Mesendoderm (in vitro differentiated cells): ENCODE measurements at regions not wholly inside any gene's neighbourhood (a gene's known extent, or its start where the extent isn't known, plus 50 kb on each side); places are given as distances from the start of the nearest gene placed in this dataset.
A peak's percentile ranks its signal among the peaks of the same experiment; 100 is the strongest.

Source experiments
- DNase-seq: peaks from one replicate; pipeline ENCODE4 v3.0.0; 2013
- H2AK5ac ChIP-seq: 2 replicates; pipeline ENCODE4 v1.6.1; 2013; ENCODE audit warnings: low read length, inconsistent platforms
- H2BK120ac ChIP-seq: 2 replicates; pipeline ENCODE4 v1.6.1; 2013; ENCODE audit warnings: low read depth, mild to moderate bottlenecking, low read length, moderate library complexity, mixed read lengths
- H2BK15ac ChIP-seq: replicated peaks from 2 replicates; pipeline ENCODE4 v1.6.1; 2013; ENCODE audit warnings: low read depth, mild to moderate bottlenecking, moderate library complexity
- H2BK5ac ChIP-seq: 2 replicates; pipeline ENCODE4 v1.6.1; 2013; ENCODE audit warnings: low read length, inconsistent platforms
- H3K18ac ChIP-seq: 2 replicates; pipeline ENCODE4 v1.6.1; 2013; ENCODE audit warnings: mild to moderate bottlenecking, low read length, mixed read lengths
- H3K23ac ChIP-seq: one replicate; pipeline ENCODE4 v1.6.1; 2013; ENCODE audit warnings: low read length
- H3K27ac ChIP-seq: 2 replicates; pipeline ENCODE4 v1.5.1; 2013; ENCODE audit warnings: low read depth, mild to moderate bottlenecking, inconsistent platforms, low read length, moderate library complexity
- H3K27me3 ChIP-seq: 2 replicates; pipeline ENCODE4 v1.6.1; 2013; ENCODE audit warnings: low read length, control low read depth, mild to moderate bottlenecking, inconsistent platforms; ENCODE audit not compliant: insufficient read depth, poor library complexity
- H3K36me3 ChIP-seq: 2 replicates; pipeline ENCODE4 v1.6.1; 2013; ENCODE audit warnings: low read length, inconsistent platforms; ENCODE audit not compliant: control insufficient read depth, insufficient read depth
- H3K4ac ChIP-seq: one replicate; pipeline ENCODE4 v1.6.1; 2013; ENCODE audit warnings: low read depth, mild to moderate bottlenecking, low read length, moderate library complexity
- H3K4me1 ChIP-seq: 2 replicates; pipeline ENCODE4 v1.6.1; 2013; ENCODE audit warnings: low read depth, low read length, inconsistent platforms; ENCODE audit not compliant: control insufficient read depth
- H3K4me2 ChIP-seq: 2 replicates; pipeline ENCODE4 v1.6.1; 2013; ENCODE audit warnings: low read length
- H3K4me3 ChIP-seq: 2 replicates; pipeline ENCODE4 v1.5.1; 2013; ENCODE audit warnings: mild to moderate bottlenecking, low read length
- H3K56ac ChIP-seq: one replicate; pipeline ENCODE4 v1.6.1; 2013; ENCODE audit warnings: low read length
- H3K79me1 ChIP-seq: 2 replicates; pipeline ENCODE4 v1.6.1; 2013; ENCODE audit warnings: low read length, inconsistent platforms
- H3K79me2 ChIP-seq: 2 replicates; pipeline ENCODE4 v1.6.1; 2013; ENCODE audit warnings: mild to moderate bottlenecking, low read length; ENCODE audit not compliant: control insufficient read depth, insufficient read depth
- H3K9ac ChIP-seq: 2 replicates; pipeline ENCODE4 v1.6.1; 2013; ENCODE audit warnings: low read length, inconsistent platforms
- H4K5ac ChIP-seq: one replicate; pipeline ENCODE4 v1.6.1; 2013; ENCODE audit warnings: low read length
- H4K8ac ChIP-seq: one replicate; pipeline ENCODE4 v1.6.1; 2013; ENCODE audit warnings: low read depth, mild to moderate bottlenecking, control low read depth, low read length, moderate library complexity
- WGBS: extraction: QIAGEN DNeasy Blood & Tissue Kit; methylation state at CpG from one replicate; pipeline ENCODE4 v1.1.7; 2013; ENCODE audit warnings: low lambda C conversion rate, missing lambda C conversion rate; ENCODE audit not compliant: insufficient coverage; ENCODE audit errors: extremely low coverage; 5-methylcytosine and 5-hydroxymethylcytosine counted together

DNA sequence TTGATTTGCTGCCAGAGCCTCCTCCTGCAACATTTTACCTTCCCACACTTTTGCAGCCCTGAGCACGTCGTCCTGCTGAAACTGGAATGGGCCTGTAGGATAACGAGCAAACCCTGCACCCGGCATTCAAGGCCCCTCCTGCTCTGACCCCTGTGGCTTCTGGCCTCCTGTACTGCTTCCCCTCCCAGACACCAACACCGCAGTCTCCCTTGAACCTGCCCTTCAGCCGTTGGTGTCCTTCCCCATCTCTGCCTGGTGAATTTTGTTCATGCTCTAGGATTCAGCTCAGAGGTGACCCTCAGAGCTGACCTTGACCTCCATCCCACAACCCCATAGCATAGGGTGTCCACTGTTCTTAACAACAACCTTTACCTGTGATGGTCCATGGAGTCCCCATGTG lies 535.1 kb downstream of the MATN1 start:
- no peaks in the 10 kb centered on the region for H3K4me1 ChIP-seq
- H3K27ac ChIP-seq, result no peak overlapping the region
- no peak overlapping the region for H3K23ac ChIP-seq
- no peaks in the 10 kb centered on the region for H3K79me2 ChIP-seq
- no peak overlapping the region for H2BK5ac ChIP-seq
- no peak overlapping the region for H3K56ac ChIP-seq
- no peak overlapping the region for H3K4ac ChIP-seq
- H4K5ac ChIP-seq, result no peak overlapping the region
- H3K18ac ChIP-seq, result no peak overlapping the region
- no peaks in the 10 kb centered on the region for H3K36me3 ChIP-seq
- no peak overlapping the region for H2BK15ac ChIP-seq
- no peak overlapping the region for H2AK5ac ChIP-seq
- H3K9ac ChIP-seq, result no peak overlapping the region
- no CpG with 5 or more reads among the region's 6 CpGs for WGBS
- no peak overlapping the region for H2BK120ac ChIP-seq
- H3K4me3 ChIP-seq, result no peak overlapping the region
- no peak overlapping the region for H3K4me2 ChIP-seq
- H3K79me1 ChIP-seq, result no peaks in the 10 kb centered on the region
- DNase-seq, result no peak
- no peak overlapping the region for H4K8ac ChIP-seq
- H3K27me3 ChIP-seq, result no peaks in the 10 kb centered on the region

- no CpG with 5 or more reads among the region's 4 CpGs for WGBS
- H3K27ac ChIP-seq, result no peak overlapping the region
Measured at GRCh38 chr1:30187413-30188023, 535.9 kb downstream of the MATN1 start.

GRCh38 chr1:30186586-30186985 lies 536.8 kb downstream of the MATN1 start:
- Histone ChIP-seq H3K27me3 (no peaks in the 10 kb centered on the region), H2AK5ac (no peak overlapping the region), H2BK5ac (no peak overlapping the region), H2BK15ac (no peak overlapping the region), H3K23ac (no peak overlapping the region), H3K4me3 (no peak overlapping the region), H3K4me1 (no peaks in the 10 kb centered on the region), H3K9ac (no peak overlapping the region), H3K36me3 (no peaks in the 10 kb centered on the region), H3K18ac (no peak overlapping the region), H4K5ac (no peak overlapping the region), H4K8ac (no peak overlapping the region), H3K4me2 (no peak overlapping the region), H3K79me1 (no peaks in the 10 kb centered on the region), H3K27ac (no peak overlapping the region), H2BK120ac (no peak overlapping the region), H3K79me2 (no peaks in the 10 kb centered on the region), H3K4ac (no peak overlapping the region), H3K56ac (no peak overlapping the region)
- WGBS, result no CpG with 5 or more reads among the region's 4 CpGs
- no peak for DNase-seq

More at GRCh38 chr1:30187413-30188023, 535.9 kb downstream of the MATN1 start:
- Histone ChIP-seq H4K5ac (no peak overlapping the region), H4K8ac (no peak overlapping the region), H2BK15ac (no peak overlapping the region), H2BK120ac (no peak overlapping the region), H3K23ac (no peak overlapping the region), H2BK5ac (no peak overlapping the region), H3K4ac (no peak overlapping the region), H3K79me1 (no peaks in the 10 kb centered on the region), H3K4me2 (no peak overlapping the region), H3K4me3 (no peak overlapping the region), H3K56ac (no peak overlapping the region), H2AK5ac (no peak overlapping the region), H3K9ac (no peak overlapping the region), H3K79me2 (no peaks in the 10 kb centered on the region), H3K27me3 (no peaks in the 10 kb centered on the region), H3K18ac (no peak overlapping the region), H3K4me1 (no peaks in the 10 kb centered on the region), H3K36me3 (no peaks in the 10 kb centered on the region)
- DNase-seq, result no peak

- Histone ChIP-seq H3K4me1 (no peaks in the 10 kb centered on the region), H3K9ac (no peak overlapping the region), H3K79me2 (no peaks in the 10 kb centered on the region), H3K23ac (no peak overlapping the region), H3K4me3 (no peak overlapping the region), H4K5ac (no peak overlapping the region), H3K79me1 (no peaks in the 10 kb centered on the region), H4K8ac (no peak overlapping the region), H3K18ac (no peak overlapping the region), H2BK15ac (no peak overlapping the region), H3K27ac (no peak overlapping the region), H3K56ac (peak overlapping the region; percentile 10), H3K4me2 (no peak overlapping the region), H3K4ac (no peak overlapping the region), H3K27me3 (no peaks in the 10 kb centered on the region), H2BK5ac (no peak overlapping the region), H2BK120ac (no peak overlapping the region), H2AK5ac (no peak overlapping the region), H3K36me3 (no peaks in the 10 kb centered on the region)
- DNase-seq, result no peak
- WGBS, result no CpG with 5 or more reads among the region's 6 CpGs
Measured at GRCh38 chr1:30185809-30186208, 537.6 kb downstream of the MATN1 start.

DNA sequence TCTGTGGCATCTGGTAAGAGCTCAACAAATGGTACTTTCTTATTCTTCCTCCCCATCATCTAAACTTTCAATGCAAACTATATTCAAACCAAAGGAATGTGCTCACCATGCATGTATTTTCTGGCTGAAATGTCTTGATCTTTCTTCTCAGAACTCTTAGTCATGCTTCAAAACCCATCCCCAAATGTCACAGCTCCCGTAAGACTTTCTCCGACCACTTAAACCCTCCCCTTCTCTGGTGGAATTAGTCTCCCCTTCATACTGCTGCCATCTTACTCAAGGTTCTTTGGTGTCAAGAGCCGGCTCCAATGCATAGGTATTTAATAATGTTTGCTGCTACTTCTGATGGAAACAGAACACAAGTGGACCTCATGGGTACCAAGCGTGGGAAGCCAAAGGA lies 538.1 kb downstream of the MATN1 start:
- Histone ChIP-seq H3K4ac (no peak overlapping the region), H2AK5ac (no peak overlapping the region), H2BK5ac (no peak overlapping the region), H3K23ac (no peak overlapping the region), H4K8ac (no peak overlapping the region), H3K79me1 (no peaks in the 10 kb centered on the region), H3K4me2 (no peak overlapping the region), H3K27ac (no peak overlapping the region), H3K36me3 (no peaks in the 10 kb centered on the region), H3K79me2 (no peaks in the 10 kb centered on the region), H2BK120ac (no peak overlapping the region), H3K27me3 (no peaks in the 10 kb centered on the region), H3K4me1 (no peaks in the 10 kb centered on the region), H2BK15ac (no peak overlapping the region), H4K5ac (no peak overlapping the region), H3K9ac (no peak overlapping the region), H3K18ac (no peak overlapping the region), H3K4me3 (no peak overlapping the region), H3K56ac (no peak overlapping the region)
- WGBS, result no CpG with 5 or more reads among the region's 4 CpGs
- no peak for DNase-seq
